ENCODE measurements at regions not wholly inside any gene's neighbourhood (a gene's known extent, or its start where the extent isn't known, plus 50 kb on each side); places are given as distances from the start of the nearest gene placed in this dataset.

DNA sequence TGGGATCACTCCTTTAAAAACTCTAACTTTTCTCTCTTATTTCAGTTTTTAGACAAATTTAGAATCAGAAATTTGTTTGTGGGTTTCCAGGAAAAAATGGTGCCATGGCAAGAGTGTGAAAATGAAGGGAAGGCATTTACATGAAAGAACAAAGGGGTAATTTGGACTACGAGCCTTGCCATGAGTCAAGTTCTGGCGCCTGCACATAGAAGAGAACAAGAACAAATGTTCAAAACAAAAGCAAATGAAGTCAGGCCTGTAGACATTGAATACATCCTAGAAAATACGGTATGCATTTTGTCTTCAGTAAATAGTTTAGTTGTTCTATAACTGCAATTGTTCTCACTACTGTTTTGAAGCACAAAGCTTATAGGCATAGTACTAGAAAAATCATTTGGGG, 1390.5 kb downstream of the EFNB2 start:
- TF ChIP-seq TAF1 (IDR thresholded peaks at IDR 0.05; ENCODE audit: low read depth): no peak

DNA sequence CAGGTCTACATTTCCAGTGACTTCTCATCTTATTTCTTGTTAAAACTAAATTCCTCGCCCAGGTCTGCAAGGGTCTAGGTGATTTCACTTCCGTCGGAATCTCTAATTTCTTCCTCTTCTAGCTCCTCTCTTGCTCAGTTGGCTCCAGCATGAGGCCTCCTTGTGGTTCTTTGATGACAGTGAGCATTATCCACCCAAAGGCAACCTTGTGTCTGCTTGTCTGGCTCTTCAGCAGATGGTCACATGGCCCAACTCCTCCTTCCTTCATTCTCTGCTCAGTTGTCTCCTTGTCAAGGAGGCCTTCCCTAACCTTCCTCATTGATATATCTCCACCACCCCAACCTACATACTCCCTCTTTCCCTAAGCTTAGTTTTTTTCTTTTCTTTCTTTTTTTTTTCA, 1391.4 kb downstream of the EFNB2 start:
- TF ChIP-seq ZBTB7A (IDR thresholded peaks at IDR 0.05; ENCODE audit: low read depth) (no peak), EP300 (IDR thresholded peaks at IDR 0.05; ENCODE audit: borderline replicate concordance) (no peak), NFIC (IDR thresholded peaks at IDR 0.05) (no peak), EGR1 (IDR thresholded peaks at IDR 0.05) (no peak), FOXM1 (IDR thresholded peaks at IDR 0.05; ENCODE audit: borderline replicate concordance, low read depth) (no peak), CREB1 (IDR thresholded peaks at IDR 0.05; ENCODE audit: low read depth) (no peak), TEAD4 (IDR thresholded peaks at IDR 0.05) (no peak), YY1 (IDR thresholded peaks at IDR 0.05; ENCODE audit: low read depth) (no peak), TCF12 (IDR thresholded peaks at IDR 0.05; ENCODE audit: low read depth) (no peak), RAD21 (IDR thresholded peaks at IDR 0.05; ENCODE audit: low read depth) (no peak), CEBPB (IDR thresholded peaks at IDR 0.05) (no peak), TAF1 (IDR thresholded peaks at IDR 0.05; ENCODE audit: low read depth) (no peak)
- TF ChIP-seq, protein P1, sequence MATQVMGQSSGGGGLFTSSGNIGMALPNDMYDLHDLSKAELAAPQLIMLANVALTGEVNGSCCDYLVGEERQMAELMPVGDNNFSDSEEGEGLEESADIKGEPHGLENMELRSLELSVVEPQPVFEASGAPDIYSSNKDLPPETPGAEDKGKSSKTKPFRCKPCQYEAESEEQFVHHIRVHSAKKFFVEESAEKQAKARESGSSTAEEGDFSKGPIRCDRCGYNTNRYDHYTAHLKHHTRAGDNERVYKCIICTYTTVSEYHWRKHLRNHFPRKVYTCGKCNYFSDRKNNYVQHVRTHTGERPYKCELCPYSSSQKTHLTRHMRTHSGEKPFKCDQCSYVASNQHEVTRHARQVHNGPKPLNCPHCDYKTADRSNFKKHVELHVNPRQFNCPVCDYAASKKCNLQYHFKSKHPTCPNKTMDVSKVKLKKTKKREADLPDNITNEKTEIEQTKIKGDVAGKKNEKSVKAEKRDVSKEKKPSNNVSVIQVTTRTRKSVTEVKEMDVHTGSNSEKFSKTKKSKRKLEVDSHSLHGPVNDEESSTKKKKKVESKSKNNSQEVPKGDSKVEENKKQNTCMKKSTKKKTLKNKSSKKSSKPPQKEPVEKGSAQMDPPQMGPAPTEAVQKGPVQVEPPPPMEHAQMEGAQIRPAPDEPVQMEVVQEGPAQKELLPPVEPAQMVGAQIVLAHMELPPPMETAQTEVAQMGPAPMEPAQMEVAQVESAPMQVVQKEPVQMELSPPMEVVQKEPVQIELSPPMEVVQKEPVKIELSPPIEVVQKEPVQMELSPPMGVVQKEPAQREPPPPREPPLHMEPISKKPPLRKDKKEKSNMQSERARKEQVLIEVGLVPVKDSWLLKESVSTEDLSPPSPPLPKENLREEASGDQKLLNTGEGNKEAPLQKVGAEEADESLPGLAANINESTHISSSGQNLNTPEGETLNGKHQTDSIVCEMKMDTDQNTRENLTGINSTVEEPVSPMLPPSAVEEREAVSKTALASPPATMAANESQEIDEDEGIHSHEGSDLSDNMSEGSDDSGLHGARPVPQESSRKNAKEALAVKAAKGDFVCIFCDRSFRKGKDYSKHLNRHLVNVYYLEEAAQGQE (IDR thresholded peaks at IDR 0.05; ENCODE audit: low read depth): no peak
- TF ChIP-seq, protein P2, sequence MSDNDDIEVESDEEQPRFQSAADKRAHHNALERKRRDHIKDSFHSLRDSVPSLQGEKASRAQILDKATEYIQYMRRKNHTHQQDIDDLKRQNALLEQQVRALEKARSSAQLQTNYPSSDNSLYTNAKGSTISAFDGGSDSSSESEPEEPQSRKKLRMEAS (IDR thresholded peaks at IDR 0.05): no peak
- TF ChIP-seq, protein P3, sequence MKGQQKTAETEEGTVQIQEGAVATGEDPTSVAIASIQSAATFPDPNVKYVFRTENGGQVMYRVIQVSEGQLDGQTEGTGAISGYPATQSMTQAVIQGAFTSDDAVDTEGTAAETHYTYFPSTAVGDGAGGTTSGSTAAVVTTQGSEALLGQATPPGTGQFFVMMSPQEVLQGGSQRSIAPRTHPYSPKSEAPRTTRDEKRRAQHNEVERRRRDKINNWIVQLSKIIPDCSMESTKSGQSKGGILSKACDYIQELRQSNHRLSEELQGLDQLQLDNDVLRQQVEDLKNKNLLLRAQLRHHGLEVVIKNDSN (IDR thresholded peaks at IDR 0.05): no peak

DNA sequence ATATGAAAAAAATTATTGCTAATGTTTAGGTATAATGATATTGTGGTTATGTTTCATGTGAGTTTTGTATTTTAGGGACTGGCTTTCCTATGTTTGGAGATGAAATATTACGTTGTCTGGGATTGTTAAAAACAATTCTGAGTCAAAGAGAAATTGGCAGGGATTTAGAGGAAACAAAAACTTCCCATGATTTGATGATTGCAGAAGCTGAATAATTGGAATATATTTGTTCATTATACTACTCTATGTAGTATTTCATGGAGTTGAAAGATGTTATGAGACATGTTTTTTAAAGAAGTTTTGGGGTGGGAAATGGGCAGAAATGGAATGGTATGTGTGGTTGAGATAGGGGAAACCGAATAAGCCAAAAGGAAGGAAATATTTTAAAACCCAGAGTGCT, 1392.9 kb downstream of the EFNB2 start:
- TF ChIP-seq YY1 (IDR thresholded peaks at IDR 0.05; ENCODE audit: low read depth): no peak
- TF ChIP-seq FOXM1 (IDR thresholded peaks at IDR 0.05; ENCODE audit: borderline replicate concordance, low read depth): no peak
- TF ChIP-seq EP300 (IDR thresholded peaks at IDR 0.05; ENCODE audit: borderline replicate concordance): no peak
- no peak for TF ChIP-seq TCF12 (IDR thresholded peaks at IDR 0.05; ENCODE audit: low read depth)
- no peak for TF ChIP-seq ZBTB7A (IDR thresholded peaks at IDR 0.05; ENCODE audit: low read depth)
- TF ChIP-seq, protein P1 (IDR thresholded peaks at IDR 0.05; ENCODE audit: low read depth): no peak
- TF ChIP-seq TAF1 (IDR thresholded peaks at IDR 0.05; ENCODE audit: low read depth): no peak
- TF ChIP-seq, protein P3 (IDR thresholded peaks at IDR 0.05): no peak
- TF ChIP-seq CREB1 (IDR thresholded peaks at IDR 0.05; ENCODE audit: low read depth): no peak
- no peak for TF ChIP-seq EGR1 (IDR thresholded peaks at IDR 0.05)

DNA sequence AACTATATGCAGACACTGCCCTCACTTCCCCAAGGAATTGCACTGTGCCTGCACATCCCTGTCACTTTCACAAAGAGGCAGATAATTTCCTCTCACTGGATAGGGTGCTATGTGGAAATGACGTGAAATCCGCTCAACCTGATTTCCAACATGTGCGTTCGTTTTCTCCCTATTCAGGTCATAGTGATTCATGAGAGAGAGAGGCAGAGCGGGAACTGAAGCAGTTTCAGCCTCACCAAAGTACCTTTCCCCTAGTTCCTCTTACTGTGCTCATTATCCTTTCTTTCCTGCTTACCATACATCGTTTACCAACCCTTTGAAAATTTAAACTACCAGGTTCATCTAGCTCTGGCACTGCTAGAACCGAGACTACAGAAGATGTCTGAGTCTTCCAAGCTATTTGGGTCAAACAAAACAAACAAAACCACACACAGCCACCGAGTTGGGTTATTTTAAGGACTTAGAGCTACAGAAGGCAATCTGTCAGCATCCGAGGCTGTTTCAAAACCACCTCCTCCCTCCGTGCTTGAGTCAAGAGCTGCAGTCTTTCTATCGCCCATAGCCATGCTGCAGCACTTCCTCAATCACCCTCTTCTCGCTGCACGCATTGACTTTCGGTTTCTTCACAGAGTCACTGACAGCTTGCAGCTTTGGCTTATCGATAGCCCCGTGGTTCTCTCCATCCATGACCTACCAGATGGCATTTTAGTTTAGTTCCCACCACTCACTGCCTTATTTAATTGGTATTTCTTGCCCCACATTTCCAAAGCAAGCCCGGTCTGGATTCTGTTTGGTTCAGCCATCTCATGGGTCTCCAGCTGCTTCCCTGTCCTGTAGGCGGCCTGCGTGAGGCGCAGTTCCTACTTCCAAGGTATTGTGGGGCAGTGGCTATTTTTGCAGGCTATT, 1395.8 kb downstream of the EFNB2 start:
- no peak for TF ChIP-seq RAD21 (IDR thresholded peaks at IDR 0.05; ENCODE audit: low read depth)
- TF ChIP-seq TEAD4 (IDR thresholded peaks at IDR 0.05): no peak
- TF ChIP-seq EP300 (IDR thresholded peaks at IDR 0.05; ENCODE audit: borderline replicate concordance): no peak
- TF ChIP-seq YY1 (IDR thresholded peaks at IDR 0.05; ENCODE audit: low read depth): no peak
- TF ChIP-seq ZBTB7A (IDR thresholded peaks at IDR 0.05; ENCODE audit: low read depth): no peak
- TF ChIP-seq, protein P3 (IDR thresholded peaks at IDR 0.05): no peak
- TF ChIP-seq EGR1 (IDR thresholded peaks at IDR 0.05): no peak
- no peak for TF ChIP-seq FOXM1 (IDR thresholded peaks at IDR 0.05; ENCODE audit: borderline replicate concordance, low read depth)
- TF ChIP-seq, protein P1 (IDR thresholded peaks at IDR 0.05; ENCODE audit: low read depth): no peak
- no peak for TF ChIP-seq TCF12 (IDR thresholded peaks at IDR 0.05; ENCODE audit: low read depth)
- no peak for TF ChIP-seq NFIC (IDR thresholded peaks at IDR 0.05)
- TF ChIP-seq CREB1 (IDR thresholded peaks at IDR 0.05; ENCODE audit: low read depth): no peak
